ENCODE measurements at regions not wholly inside any gene's neighbourhood (a gene's known extent, or its start where the extent isn't known, plus 50 kb on each side); places are given as distances from the start of the nearest gene placed in this dataset.

- intact Hi-C loops (cut with micrococcal nuclease; ENCODE audit: unreplicated experiment), result no loop called here
- Histone ChIP-seq H3K4me3 (ENCODE audit: low read depth, low read length, poor library complexity, severe bottlenecking) (no peak overlapping the region), H3K79me2 (ENCODE audit: insufficient read depth, low read depth, low read length) (no peaks in the 10 kb centered on the region), H3K27ac (ENCODE audit: low read depth, low read length, poor library complexity, severe bottlenecking) (no peak overlapping the region), H2AFZ (ENCODE audit: low read length) (no peak overlapping the region), H4K20me1 (ENCODE audit: insufficient read depth, low read length) (no peaks in the 10 kb centered on the region), H3K9me2 (ENCODE audit: insufficient read depth, low read length) (no peaks in the 10 kb centered on the region), H3K36me3 (ENCODE audit: insufficient read depth, low read length) (no peaks in the 10 kb centered on the region), H3K9me3 (ENCODE audit: low read length) (no peaks in the 10 kb centered on the region), H3K4me2 (ENCODE audit: low read length) (no peak overlapping the region), H3K4me1 (ENCODE audit: insufficient read depth, low read length, poor library complexity, severe bottlenecking) (no peaks in the 10 kb centered on the region)
- no peak for DNase-seq (ENCODE audit: low spot score)
- POLR2A ChIA-PET, result interaction anchor here (0.7 kb wide), 1 partner anchor 681 kb away, joined by 3 read pairs; no protein-coding TSS in a partner anchor
- CTCF ChIA-PET (ENCODE audit: unreplicated experiment), result no interaction called here
- TF ChIP-seq CTCF (conservative IDR thresholded peaks at IDR 0.05; ENCODE audit: low read length), result no peak
- TF ChIP-seq EZH2phosphoT487 (IDR thresholded peaks at IDR 0.05; ENCODE audit: borderline replicate concordance, low read depth, low read length), result no peak
- BruUV-seq (replicated peaks), result no TSS peak
These were observed 55.9 kb upstream of the TSPAN2 start for GRCh38 chr1:115145226-115145625.

- H3K79me2 ChIP-seq (ENCODE audit: insufficient read depth, low read depth, low read length), result no peaks in the 10 kb centered on the region
- no TSS peak for BruUV-seq (replicated peaks)
- no peaks in the 10 kb centered on the region for H3K36me3 ChIP-seq (ENCODE audit: insufficient read depth, low read length)
- intact Hi-C loops (cut with micrococcal nuclease; ENCODE audit: unreplicated experiment), result no loop called here
- no peak overlapping the region for H3K27ac ChIP-seq (ENCODE audit: low read depth, low read length, poor library complexity, severe bottlenecking)
- CTCF ChIA-PET (ENCODE audit: unreplicated experiment), result no interaction called here
- no peak overlapping the region for H2AFZ ChIP-seq (ENCODE audit: low read length)
- H3K9me3 ChIP-seq (ENCODE audit: low read length), result no peaks in the 10 kb centered on the region
- H3K4me3 ChIP-seq (ENCODE audit: low read depth, low read length, poor library complexity, severe bottlenecking), result no peak overlapping the region
- no peaks in the 10 kb centered on the region for H3K9me2 ChIP-seq (ENCODE audit: insufficient read depth, low read length)
- H3K4me2 ChIP-seq (ENCODE audit: low read length), result no peak overlapping the region
- no peak for DNase-seq (ENCODE audit: low spot score)
- no peaks in the 10 kb centered on the region for H3K4me1 ChIP-seq (ENCODE audit: insufficient read depth, low read length, poor library complexity, severe bottlenecking)
- H4K20me1 ChIP-seq (ENCODE audit: insufficient read depth, low read length), result no peaks in the 10 kb centered on the region
- TF ChIP-seq CTCF (conservative IDR thresholded peaks at IDR 0.05; ENCODE audit: low read length) (no peak), EZH2phosphoT487 (IDR thresholded peaks at IDR 0.05; ENCODE audit: borderline replicate concordance, low read depth, low read length) (no peak)
- POLR2A ChIA-PET, result interaction anchor here (0.7 kb wide), 1 partner anchor 66 kb away, joined by 3 read pairs; no protein-coding TSS in a partner anchor
These were observed 54.9 kb upstream of the TSPAN2 start for GRCh38 chr1:115144176-115144575.

GRCh38 chr1:115142616-115143015 is 53.3 kb upstream of the TSPAN2 start:
- H3K36me3 ChIP-seq (ENCODE audit: insufficient read depth, low read length), result no peaks in the 10 kb centered on the region
- DNase-seq (ENCODE audit: low spot score), result no peak
- TF ChIP-seq EZH2phosphoT487 (IDR thresholded peaks at IDR 0.05; ENCODE audit: borderline replicate concordance, low read depth, low read length), result no peak
- TF ChIP-seq CTCF (conservative IDR thresholded peaks at IDR 0.05; ENCODE audit: low read length), result no peak
- H4K20me1 ChIP-seq (ENCODE audit: insufficient read depth, low read length), result no peaks in the 10 kb centered on the region
- no peaks in the 10 kb centered on the region for H3K79me2 ChIP-seq (ENCODE audit: insufficient read depth, low read depth, low read length)
- H3K4me3 ChIP-seq (ENCODE audit: low read depth, low read length, poor library complexity, severe bottlenecking), result no peak overlapping the region
- no peaks in the 10 kb centered on the region for H3K9me3 ChIP-seq (ENCODE audit: low read length)
- no TSS peak for BruUV-seq (replicated peaks)
- CTCF ChIA-PET (ENCODE audit: unreplicated experiment), result no interaction called here
- intact Hi-C loops (cut with micrococcal nuclease; ENCODE audit: unreplicated experiment), result no loop called here
- no peaks in the 10 kb centered on the region for H3K4me1 ChIP-seq (ENCODE audit: insufficient read depth, low read length, poor library complexity, severe bottlenecking)
- H2AFZ ChIP-seq (ENCODE audit: low read length), result no peak overlapping the region
- H3K27ac ChIP-seq (ENCODE audit: low read depth, low read length, poor library complexity, severe bottlenecking), result no peak overlapping the region
- no peak overlapping the region for H3K4me2 ChIP-seq (ENCODE audit: low read length)
- POLR2A ChIA-PET, result interaction anchor here (0.7 kb wide), 1 partner anchor 103 kb away, joined by 3 read pairs; no protein-coding TSS in a partner anchor
- no peaks in the 10 kb centered on the region for H3K9me2 ChIP-seq (ENCODE audit: insufficient read depth, low read length)

Measured in OCI-LY7 (cell line).